GM23338 (cell line): ENCODE measurements at regions not wholly inside any gene's neighbourhood (a gene's known extent, or its start where the extent isn't known, plus 50 kb on each side); places are given as distances from the start of the nearest gene placed in this dataset.

ENCODE experiments used
- CTCF ChIP-seq, 2 experiments: fragments of 200-600 bp in 1 of 2; sonication (generic) in 1 of 2; conservative IDR thresholded peaks; 2 replicates each; pipeline versions ENCODE4 v1.5.1 to v1.6.1; 2016 to 2017; ENCODE audit warnings: antibody characterized with exemption in 2 of 2, low read depth in 2 of 2, mild to moderate bottlenecking in 2 of 2, moderate library complexity in 1 of 2
- ETS1 ChIP-seq: IDR thresholded peaks from 2 replicates; pipeline ENCODE4 v1.6.1; 2016; ENCODE audit warnings: antibody characterized with exemption
- POLR2AphosphoS5 ChIP-seq: IDR thresholded peaks from 2 replicates; pipeline ENCODE4 v1.6.1; 2016; ENCODE audit warnings: antibody characterized with exemption, low read depth
- ZNF114 ChIP-seq: fragments of 250-450 bp; sonication (Bioruptor Pico); IDR thresholded peaks from 2 replicates; pipeline ENCODE4 v1.5.0; 2020; ENCODE audit warnings: mild to moderate bottlenecking, moderate library complexity
- TF ChIP-seq, protein P1 (sequence below): IDR thresholded peaks from one replicate; pipeline ENCODE4 v1.6.1; 2018; ENCODE audit warnings: antibody characterized with exemption; ENCODE audit not compliant: unreplicated experiment

GRCh38 chr22:34490886-34491285, 570.6 kb upstream of the LARGE1 start:
- no peak for TF ChIP-seq CTCF (conservative IDR thresholded peaks at IDR 0.05; ENCODE audit: low read depth in 2 of 2)
- no peak for TF ChIP-seq ETS1
- TF ChIP-seq, protein P1, sequence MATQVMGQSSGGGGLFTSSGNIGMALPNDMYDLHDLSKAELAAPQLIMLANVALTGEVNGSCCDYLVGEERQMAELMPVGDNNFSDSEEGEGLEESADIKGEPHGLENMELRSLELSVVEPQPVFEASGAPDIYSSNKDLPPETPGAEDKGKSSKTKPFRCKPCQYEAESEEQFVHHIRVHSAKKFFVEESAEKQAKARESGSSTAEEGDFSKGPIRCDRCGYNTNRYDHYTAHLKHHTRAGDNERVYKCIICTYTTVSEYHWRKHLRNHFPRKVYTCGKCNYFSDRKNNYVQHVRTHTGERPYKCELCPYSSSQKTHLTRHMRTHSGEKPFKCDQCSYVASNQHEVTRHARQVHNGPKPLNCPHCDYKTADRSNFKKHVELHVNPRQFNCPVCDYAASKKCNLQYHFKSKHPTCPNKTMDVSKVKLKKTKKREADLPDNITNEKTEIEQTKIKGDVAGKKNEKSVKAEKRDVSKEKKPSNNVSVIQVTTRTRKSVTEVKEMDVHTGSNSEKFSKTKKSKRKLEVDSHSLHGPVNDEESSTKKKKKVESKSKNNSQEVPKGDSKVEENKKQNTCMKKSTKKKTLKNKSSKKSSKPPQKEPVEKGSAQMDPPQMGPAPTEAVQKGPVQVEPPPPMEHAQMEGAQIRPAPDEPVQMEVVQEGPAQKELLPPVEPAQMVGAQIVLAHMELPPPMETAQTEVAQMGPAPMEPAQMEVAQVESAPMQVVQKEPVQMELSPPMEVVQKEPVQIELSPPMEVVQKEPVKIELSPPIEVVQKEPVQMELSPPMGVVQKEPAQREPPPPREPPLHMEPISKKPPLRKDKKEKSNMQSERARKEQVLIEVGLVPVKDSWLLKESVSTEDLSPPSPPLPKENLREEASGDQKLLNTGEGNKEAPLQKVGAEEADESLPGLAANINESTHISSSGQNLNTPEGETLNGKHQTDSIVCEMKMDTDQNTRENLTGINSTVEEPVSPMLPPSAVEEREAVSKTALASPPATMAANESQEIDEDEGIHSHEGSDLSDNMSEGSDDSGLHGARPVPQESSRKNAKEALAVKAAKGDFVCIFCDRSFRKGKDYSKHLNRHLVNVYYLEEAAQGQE: no peak
- no peak for TF ChIP-seq POLR2AphosphoS5
- TF ChIP-seq ZNF114 (CRISPR knock-in tag): no peak
